ENCODE measurements at regions not wholly inside any gene's neighbourhood (a gene's known extent, or its start where the extent isn't known, plus 50 kb on each side); places are given as distances from the start of the nearest gene placed in this dataset.

DNA sequence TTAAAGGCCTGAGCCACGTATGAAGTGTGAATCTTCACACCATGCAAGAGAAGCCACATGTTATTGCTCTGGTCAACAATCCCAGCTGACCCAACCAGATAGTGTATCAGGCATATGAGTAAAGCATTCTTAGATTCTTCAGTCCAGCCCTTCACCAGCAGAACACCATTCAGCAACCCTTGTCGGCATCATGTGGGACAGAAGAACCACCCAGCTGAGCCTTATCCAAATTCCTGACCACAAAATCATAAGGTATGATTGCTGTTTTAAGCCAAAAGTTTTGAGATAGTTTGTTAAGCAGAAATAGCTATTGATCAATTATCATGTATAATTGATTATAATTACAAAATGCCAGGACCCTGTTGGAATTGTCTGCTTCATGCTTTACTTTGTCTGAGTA lies 664.9 kb downstream of the VRK1 start:
- no peak for TF ChIP-seq CTCF (IDR thresholded peaks at IDR 0.05; ENCODE audit: poor library complexity, severe bottlenecking)
- TF ChIP-seq POLR2AphosphoS5 (IDR thresholded peaks at IDR 0.05): no peak
- no peak for TF ChIP-seq EP300 (conservative IDR thresholded peaks at IDR 0.05; ENCODE audit: poor library complexity, severe bottlenecking)
- no peak for TF ChIP-seq RAD21 (conservative IDR thresholded peaks at IDR 0.05)
- no peak for TF ChIP-seq MXI1 (conservative IDR thresholded peaks at IDR 0.05; ENCODE audit: poor library complexity, severe bottlenecking)
- TF ChIP-seq, protein P1, sequence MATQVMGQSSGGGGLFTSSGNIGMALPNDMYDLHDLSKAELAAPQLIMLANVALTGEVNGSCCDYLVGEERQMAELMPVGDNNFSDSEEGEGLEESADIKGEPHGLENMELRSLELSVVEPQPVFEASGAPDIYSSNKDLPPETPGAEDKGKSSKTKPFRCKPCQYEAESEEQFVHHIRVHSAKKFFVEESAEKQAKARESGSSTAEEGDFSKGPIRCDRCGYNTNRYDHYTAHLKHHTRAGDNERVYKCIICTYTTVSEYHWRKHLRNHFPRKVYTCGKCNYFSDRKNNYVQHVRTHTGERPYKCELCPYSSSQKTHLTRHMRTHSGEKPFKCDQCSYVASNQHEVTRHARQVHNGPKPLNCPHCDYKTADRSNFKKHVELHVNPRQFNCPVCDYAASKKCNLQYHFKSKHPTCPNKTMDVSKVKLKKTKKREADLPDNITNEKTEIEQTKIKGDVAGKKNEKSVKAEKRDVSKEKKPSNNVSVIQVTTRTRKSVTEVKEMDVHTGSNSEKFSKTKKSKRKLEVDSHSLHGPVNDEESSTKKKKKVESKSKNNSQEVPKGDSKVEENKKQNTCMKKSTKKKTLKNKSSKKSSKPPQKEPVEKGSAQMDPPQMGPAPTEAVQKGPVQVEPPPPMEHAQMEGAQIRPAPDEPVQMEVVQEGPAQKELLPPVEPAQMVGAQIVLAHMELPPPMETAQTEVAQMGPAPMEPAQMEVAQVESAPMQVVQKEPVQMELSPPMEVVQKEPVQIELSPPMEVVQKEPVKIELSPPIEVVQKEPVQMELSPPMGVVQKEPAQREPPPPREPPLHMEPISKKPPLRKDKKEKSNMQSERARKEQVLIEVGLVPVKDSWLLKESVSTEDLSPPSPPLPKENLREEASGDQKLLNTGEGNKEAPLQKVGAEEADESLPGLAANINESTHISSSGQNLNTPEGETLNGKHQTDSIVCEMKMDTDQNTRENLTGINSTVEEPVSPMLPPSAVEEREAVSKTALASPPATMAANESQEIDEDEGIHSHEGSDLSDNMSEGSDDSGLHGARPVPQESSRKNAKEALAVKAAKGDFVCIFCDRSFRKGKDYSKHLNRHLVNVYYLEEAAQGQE (IDR thresholded peaks at IDR 0.05; ENCODE audit: borderline replicate concordance): no peak
- no peak for TF ChIP-seq EZH2 (IDR thresholded peaks at IDR 0.05; ENCODE audit: borderline replicate concordance, insufficient read depth, low read length, poor library complexity, severe bottlenecking)
- TF ChIP-seq TAF1 (IDR thresholded peaks at IDR 0.05; ENCODE audit: low read depth): no peak

Measured in neural cell (in vitro differentiated cells).